Panc1 (cell line): ENCODE measurements at regions not wholly inside any gene's neighbourhood (a gene's known extent, or its start where the extent isn't known, plus 50 kb on each side); places are given as distances from the start of the nearest gene placed in this dataset.

ENCODE experiments used
- CTCF ChIP-seq: fragments of 450-650 bp; IDR thresholded peaks from 2 replicates; pipeline ENCODE4 v1.5.1; 2017; ENCODE audit warnings: mild to moderate bottlenecking
- POLR2AphosphoS5 ChIP-seq: IDR thresholded peaks from 2 replicates; pipeline ENCODE4 v1.6.1; 2012; ENCODE audit warnings: mild to moderate bottlenecking, low read depth, low read length, moderate library complexity
- REST ChIP-seq, 2 experiments: IDR thresholded peaks; 2 replicates each; pipeline ENCODE4 v1.6.1; 2011 to 2012; ENCODE audit warnings: low read depth in 2 of 2, control low read depth in 1 of 2, low read length in 1 of 2, mild to moderate bottlenecking in 1 of 2, moderate library complexity in 1 of 2; ENCODE audit not compliant: insufficient read depth in 1 of 2

GRCh38 chr5:157951673-157952373, 92.9 kb upstream of the CLINT1 start:
- TF ChIP-seq CTCF (no peak), POLR2AphosphoS5 (no peak), REST (IDR thresholded peaks at IDR 0.05; ENCODE audit: insufficient read depth in 1 of 2, low read depth in 2 of 2, low read length in 1 of 2) (no peak)
